ENCODE measurements at regions not wholly inside any gene's neighbourhood (a gene's known extent, or its start where the extent isn't known, plus 50 kb on each side); places are given as distances from the start of the nearest gene placed in this dataset.

DNA sequence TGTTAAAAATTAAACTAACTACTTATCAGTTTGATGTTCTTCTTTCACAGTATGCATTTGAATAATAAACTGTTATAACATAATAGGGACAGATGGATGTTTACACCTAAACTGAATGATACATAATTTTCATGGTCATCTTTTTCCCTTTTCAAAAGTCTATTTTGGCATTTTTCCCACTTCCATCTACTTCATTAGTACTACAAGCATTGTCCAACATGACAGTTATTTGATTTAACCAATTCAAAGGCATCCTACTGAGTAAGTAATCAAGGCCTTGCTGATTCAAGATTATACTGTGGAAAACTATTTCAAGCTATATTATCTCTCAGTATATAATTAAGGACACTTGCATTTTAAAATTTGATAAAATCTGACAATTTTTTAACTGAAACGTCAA lies 212.9 kb downstream of the FAT4 start:
- TF ChIP-seq POLR2A (IDR thresholded peaks at IDR 0.05; ENCODE audit: low read depth, low read length), result no peak
- no peak for TF ChIP-seq TAF1 (IDR thresholded peaks at IDR 0.05; ENCODE audit: low read depth, low read length)
- TF ChIP-seq POLR2AphosphoS5 (IDR thresholded peaks at IDR 0.05; ENCODE audit: low read depth, low read length), result no peak
- no peak for TF ChIP-seq PAX5 (IDR thresholded peaks at IDR 0.05; ENCODE audit: insufficient read depth, low read length, severe bottlenecking)
- no peak for TF ChIP-seq POU2F2 (IDR thresholded peaks at IDR 0.05; ENCODE audit: low read depth, low read length)
